VCaP (cell line): ENCODE measurements at regions not wholly inside any gene's neighbourhood (a gene's known extent, or its start where the extent isn't known, plus 50 kb on each side); places are given as distances from the start of the nearest gene placed in this dataset.

ENCODE experiments used
- H3K27ac ChIP-seq: fragments of 450-650 bp; 2 replicates; pipeline ENCODE4 v1.5.1; 2017
- TF ChIP-seq, protein P1 (sequence below): fragments of 450-650 bp; conservative IDR thresholded peaks from 2 replicates; pipeline ENCODE4 v1.5.1; 2017; ENCODE audit warnings: mild to moderate bottlenecking, moderate library complexity

DNA sequence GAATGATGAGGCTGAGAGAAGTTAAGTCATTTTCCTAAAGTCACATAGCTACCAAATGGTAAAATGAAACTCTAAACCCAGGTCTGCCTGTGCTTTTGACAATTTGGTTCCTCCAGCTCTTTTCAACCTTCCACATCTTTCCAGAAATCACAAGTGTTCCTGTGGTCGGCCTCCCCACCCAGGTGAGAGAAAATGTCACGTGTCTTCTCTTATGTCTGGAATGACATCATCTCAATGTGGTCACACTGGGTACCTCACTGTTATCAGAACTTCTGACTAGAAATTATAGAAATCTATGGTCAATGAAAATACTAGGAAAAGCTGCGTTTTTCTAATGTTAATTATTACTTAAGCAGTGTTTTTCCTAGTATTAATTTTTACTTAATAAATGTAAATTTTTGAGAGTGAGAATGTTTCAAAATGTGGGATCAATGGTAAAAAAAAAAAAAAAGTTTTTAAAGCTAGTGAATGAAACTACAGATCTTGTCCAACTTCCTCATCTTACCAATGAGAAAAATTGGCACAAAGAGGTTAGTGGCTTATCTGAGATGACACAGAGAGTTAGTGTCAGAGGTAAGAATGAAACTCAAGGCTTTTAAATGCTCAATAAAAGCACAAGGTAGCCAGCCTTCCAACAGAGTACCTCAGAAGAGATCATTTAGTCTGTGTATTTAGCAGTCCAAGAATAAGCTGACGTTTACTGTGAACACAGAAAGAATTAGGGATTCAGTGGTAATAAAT is 228.7 kb upstream of the NR4A3 start:
- TF ChIP-seq, protein P1, sequence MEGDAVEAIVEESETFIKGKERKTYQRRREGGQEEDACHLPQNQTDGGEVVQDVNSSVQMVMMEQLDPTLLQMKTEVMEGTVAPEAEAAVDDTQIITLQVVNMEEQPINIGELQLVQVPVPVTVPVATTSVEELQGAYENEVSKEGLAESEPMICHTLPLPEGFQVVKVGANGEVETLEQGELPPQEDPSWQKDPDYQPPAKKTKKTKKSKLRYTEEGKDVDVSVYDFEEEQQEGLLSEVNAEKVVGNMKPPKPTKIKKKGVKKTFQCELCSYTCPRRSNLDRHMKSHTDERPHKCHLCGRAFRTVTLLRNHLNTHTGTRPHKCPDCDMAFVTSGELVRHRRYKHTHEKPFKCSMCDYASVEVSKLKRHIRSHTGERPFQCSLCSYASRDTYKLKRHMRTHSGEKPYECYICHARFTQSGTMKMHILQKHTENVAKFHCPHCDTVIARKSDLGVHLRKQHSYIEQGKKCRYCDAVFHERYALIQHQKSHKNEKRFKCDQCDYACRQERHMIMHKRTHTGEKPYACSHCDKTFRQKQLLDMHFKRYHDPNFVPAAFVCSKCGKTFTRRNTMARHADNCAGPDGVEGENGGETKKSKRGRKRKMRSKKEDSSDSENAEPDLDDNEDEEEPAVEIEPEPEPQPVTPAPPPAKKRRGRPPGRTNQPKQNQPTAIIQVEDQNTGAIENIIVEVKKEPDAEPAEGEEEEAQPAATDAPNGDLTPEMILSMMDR: no peak
- H3K27ac ChIP-seq: no peak overlapping the region

DNA sequence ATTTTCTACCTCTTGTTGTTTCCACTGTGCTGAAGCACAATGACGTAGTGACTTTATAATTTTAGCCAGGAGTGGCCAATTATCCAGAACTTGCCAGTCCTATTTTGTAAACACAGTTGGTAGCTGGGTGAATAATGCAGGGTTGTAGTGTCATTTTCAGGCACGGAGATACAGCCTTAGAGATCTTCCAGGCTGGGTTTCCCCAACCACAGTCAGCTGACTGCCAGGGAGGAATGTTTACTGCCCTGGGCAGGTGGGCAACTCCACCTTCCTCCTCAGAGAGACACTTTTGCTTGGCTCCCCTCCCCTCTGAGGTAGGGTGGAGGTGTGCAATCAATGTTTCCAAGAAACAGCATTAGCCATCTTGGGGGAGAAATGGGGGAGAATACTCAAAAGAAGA is 228.1 kb upstream of the NR4A3 start:
- H3K27ac ChIP-seq: no peak overlapping the region
- TF ChIP-seq, protein P1: no peak

DNA sequence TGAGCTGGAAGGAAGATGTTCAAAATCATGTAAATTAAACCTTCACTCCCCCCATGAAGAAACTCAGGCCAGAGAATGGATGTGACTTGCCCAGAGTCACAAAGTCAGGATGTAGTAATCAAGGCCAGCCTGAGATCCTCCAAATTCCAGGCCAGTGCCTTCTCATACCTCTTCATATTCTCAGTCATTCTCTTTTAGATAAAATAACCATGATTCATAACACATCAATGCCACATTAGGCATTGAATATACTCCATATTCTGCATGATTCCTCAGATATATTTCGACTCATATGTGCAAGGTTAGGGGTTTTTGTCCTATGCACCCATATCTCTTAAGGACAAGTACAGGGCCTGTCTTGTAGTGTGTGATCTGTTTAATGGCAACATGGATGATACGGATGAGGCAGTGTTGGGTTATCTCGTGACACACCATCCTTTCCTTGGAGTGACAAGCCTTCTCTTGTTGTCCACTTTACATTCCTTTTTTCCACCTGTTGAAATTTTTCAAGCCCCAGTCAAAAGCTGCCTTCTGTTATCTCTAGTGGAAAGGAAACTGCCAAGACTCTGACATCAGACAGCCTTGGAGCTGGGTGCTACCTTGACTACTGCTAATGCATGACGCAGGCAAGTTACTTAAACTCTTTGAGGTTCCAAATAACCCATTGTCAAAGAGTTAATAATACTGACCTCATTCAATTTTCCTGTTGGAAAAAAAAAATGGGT is 227.5 kb upstream of the NR4A3 start:
- TF ChIP-seq, protein P1: no peak
- no peak overlapping the region for H3K27ac ChIP-seq

DNA sequence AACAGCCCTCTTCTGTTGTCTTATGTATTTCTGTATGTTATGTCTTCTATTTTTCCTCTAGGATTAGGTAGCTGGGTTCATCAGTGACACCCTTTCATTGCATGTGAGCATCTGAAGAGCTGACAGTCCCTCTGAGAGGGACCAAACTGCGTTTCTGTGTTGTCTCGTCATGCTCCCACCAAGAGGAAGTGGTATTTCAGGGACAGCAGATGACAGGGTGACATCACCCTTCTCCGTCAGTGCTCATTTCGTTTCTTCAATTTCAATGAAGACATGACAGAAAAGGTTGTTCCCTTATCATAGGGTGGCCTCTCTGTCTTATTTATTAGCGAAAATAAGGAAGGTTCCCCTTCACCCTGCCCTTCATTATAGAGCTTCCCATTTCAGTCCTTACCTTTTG is 225.9 kb upstream of the NR4A3 start:
- no peak overlapping the region for H3K27ac ChIP-seq
- TF ChIP-seq, protein P1: no peak

DNA sequence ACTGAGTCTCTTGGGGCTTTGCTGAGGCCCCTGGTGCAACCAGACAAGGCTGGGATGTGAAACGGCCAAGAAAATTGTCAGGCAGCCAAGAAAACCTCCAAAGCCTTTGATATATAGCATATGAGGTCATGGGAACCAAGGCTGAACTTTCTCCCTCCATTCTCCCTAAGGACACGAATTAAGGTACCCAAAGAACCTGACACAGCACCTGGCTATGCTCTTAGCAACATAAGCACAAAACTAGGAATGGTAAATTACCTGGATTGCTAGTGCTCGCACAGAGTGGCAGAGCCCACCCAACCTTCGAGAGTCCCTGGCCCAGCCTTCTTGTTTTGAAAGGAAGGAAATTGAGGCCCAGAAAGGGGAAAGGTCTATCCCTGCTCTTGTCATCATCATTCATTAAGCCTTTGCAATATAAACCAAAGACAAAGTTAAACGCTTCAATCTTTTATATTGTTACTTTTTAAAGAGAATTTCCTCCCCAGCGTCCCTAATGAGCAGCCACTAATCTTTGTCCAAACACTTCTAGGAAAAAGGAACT is 220.0 kb upstream of the NR4A3 start:
- TF ChIP-seq, protein P1: no peak
- no peak overlapping the region for H3K27ac ChIP-seq

DNA sequence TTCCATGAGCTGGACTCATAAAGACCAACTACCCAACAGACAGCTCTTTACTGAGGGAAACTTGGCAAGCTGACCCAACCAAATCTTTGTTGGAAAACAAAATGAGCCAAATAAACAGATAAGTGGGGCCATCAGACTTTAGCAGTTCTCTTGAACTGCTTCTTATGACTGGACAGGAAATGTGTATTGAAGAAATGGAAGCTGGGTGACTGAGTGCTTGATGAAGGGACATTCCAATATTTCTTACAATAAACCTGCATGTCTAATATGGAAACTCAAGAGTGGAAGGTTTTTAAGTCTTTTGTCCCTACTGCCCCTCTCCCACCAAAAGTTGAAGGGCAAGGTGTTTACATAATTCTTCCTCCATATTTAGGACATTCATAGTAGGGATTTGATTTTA is 218.8 kb upstream of the NR4A3 start:
- H3K27ac ChIP-seq: no peak overlapping the region
- TF ChIP-seq, protein P1: no peak

DNA sequence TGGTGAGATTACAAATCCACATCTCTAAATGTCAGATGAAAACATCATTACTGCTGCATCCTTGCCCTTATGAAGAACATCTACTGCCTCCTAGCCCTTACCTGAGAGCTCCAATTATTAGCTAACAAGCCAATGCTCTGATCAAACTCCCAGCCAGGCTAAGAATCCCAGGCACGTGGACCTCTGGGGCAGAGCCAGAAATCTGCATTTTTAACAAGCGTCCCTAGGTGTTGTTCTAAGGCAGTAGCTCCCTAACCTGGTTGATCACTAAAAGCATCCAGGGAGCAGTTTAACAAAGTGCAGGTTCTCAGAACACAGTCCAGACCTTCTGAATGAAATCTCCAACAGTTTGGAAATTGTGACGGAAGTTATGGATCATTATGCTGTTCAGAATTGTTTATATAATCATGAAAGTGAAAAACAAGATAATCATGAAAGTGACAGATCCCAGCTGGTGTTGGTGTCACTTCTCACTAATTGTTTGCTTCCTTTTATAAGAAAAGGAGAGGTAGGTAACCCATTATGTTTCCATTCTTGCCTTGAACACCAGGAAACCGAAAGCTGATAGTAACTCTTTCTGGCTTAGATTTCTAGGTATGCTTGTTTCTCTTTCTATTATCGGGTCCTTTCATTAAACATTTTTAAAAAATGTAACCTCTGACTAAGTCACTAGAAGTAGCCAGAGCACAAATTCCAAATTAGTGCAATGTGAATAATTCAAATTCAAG is 216.5 kb upstream of the NR4A3 start:
- TF ChIP-seq, protein P1: no peak
- H3K27ac ChIP-seq: no peak overlapping the region
